HepG2 (cell line): ENCODE measurements at regions not wholly inside any gene's neighbourhood (a gene's known extent, or its start where the extent isn't known, plus 50 kb on each side); places are given as distances from the start of the nearest gene placed in this dataset.

Experiments used
- ATAC-seq: fragments of 200-7000 bp; cut with Tn5 transposase; 3 replicates; pipeline ENCODE4 v1.9.1; 2020; ENCODE audit warnings: mild to moderate bottlenecking, moderate library complexity
- BruUV-seq: library from RNA; stranded (reverse); fragments of 400-500 nt; replicated peaks from 2 replicates; lab custom pipeline; 2021; lab: Mats Ljungman, UMichigan
- CTCF ChIA-PET: fragments of 300-600 bp; formaldehyde crosslinking; extraction: SDS; loops from one replicate; lab custom pipeline; 2021; ENCODE audit warnings: low total read pairs, inconsistent platforms, low intra/inter-chr PET ratio; lab: Yijun Ruan, JAX
- POLR2A ChIA-PET: fragments of 350-600 bp; sonication (Branson Sonifier 250); formaldehyde crosslinking; loops from one replicate; lab custom pipeline; 2020; ENCODE audit warnings: antibody characterized with exemption, inconsistent platforms; lab: Yijun Ruan, JAX
- DNase-seq: peaks from one replicate; pipeline ENCODE4 v3.0.0-alpha.2; 2015; ENCODE audit warnings: low spot score
- FAIRE-seq: peaks from 3 replicates; lab custom pipeline; 2011; peaks lifted over from hg19 to GRCh38; lab: Jason Lieb, UNC
- H2AFZ ChIP-seq: one replicate; pipeline ENCODE4 v1.6.1; 2011; ENCODE audit warnings: low read length, inconsistent platforms
- H3K27ac ChIP-seq: fragments of 300-600 bp; 3 replicates; pipeline ENCODE4 v1.8.0; 2011; ENCODE audit warnings: mixed run types, mild to moderate bottlenecking, mixed read lengths, low read length, inconsistent platforms; ENCODE audit not compliant: insufficient read depth; ENCODE audit errors: extremely low read length
- H3K27me3 ChIP-seq, 2 experiments: fragments of 200-600 bp in 1 of 2; 2 replicates in 1 of 2; 3 replicates in 1 of 2; pipeline versions ENCODE4 v1.6.0 to v1.8.0; 2011; ENCODE audit warnings: low read length in 2 of 2, mild to moderate bottlenecking in 2 of 2, moderate library complexity in 2 of 2, inconsistent platforms in 1 of 2; ENCODE audit not compliant: insufficient read depth in 2 of 2, control insufficient read depth in 1 of 2
- H3K36me3 ChIP-seq, 2 experiments: fragments of 200-600 bp in 1 of 2; replicated peaks in 1 of 2; 2 replicates in 1 of 2; 3 replicates in 1 of 2; pipeline versions ENCODE4 v1.5.1 to v1.8.0; 2011; ENCODE audit warnings: low read length in 2 of 2, inconsistent platforms in 1 of 2; ENCODE audit not compliant: insufficient read depth in 2 of 2, control insufficient read depth in 1 of 2
- H3K4me1 ChIP-seq: 2 replicates; pipeline ENCODE4 v1.5.1; 2012; ENCODE audit warnings: low read length, inconsistent platforms; ENCODE audit not compliant: insufficient read depth
- H3K4me2 ChIP-seq: 2 replicates; pipeline ENCODE4 v1.6.0; 2011; ENCODE audit warnings: low read depth, low read length, inconsistent platforms
- H3K4me3 ChIP-seq, 3 experiments: fragments of 200-600 bp in 1 of 3; sonication (generic), shearing (Covaris generic) in 1 of 3; replicated peaks in 1 of 3; 2 replicates each; pipeline ENCODE4 v1.5.1; 2011 to 2016; ENCODE audit warnings: low read length in 3 of 3, inconsistent platforms in 2 of 3, low read depth in 2 of 3, mild to moderate bottlenecking in 2 of 3, control low read depth in 1 of 3, mixed read lengths in 1 of 3; ENCODE audit not compliant: insufficient read depth in 1 of 3
- H3K79me2 ChIP-seq: one replicate; pipeline ENCODE4 v1.6.1; 2011; ENCODE audit warnings: low read length, inconsistent platforms; ENCODE audit not compliant: insufficient read depth
- H3K9ac ChIP-seq: 2 replicates; pipeline ENCODE4 v1.6.0; 2011; ENCODE audit warnings: mild to moderate bottlenecking, low read depth, low read length, inconsistent platforms; ENCODE audit not compliant: insufficient read depth
- H3K9me3 ChIP-seq: 2 replicates; pipeline ENCODE4 v1.5.1; 2012; ENCODE audit warnings: mild to moderate bottlenecking, low read length
- H4K20me1 ChIP-seq: 2 replicates; pipeline ENCODE4 v1.6.0; 2011; ENCODE audit warnings: inconsistent platforms, mild to moderate bottlenecking, low read length, moderate library complexity; ENCODE audit not compliant: insufficient read depth
- FOSL2 ChIP-seq: sonication (generic); formaldehyde crosslinking; IDR thresholded peaks from 2 replicates; pipeline ENCODE4 v1.4.0; 2020; ENCODE audit warnings: missing genetic modification reagents
- KMT2B ChIP-seq: IDR thresholded peaks from 2 replicates; pipeline ENCODE4 v1.6.1; 2016; ENCODE audit warnings: missing genetic modification reagents, missing compliant biosample characterization
- RARA ChIP-seq: IDR thresholded peaks from 2 replicates; pipeline ENCODE4 v1.6.1; 2016; ENCODE audit warnings: missing genetic modification reagents, missing compliant biosample characterization
- SRSF4 ChIP-seq: fragments of 200-400 bp; formaldehyde crosslinking; IDR thresholded peaks from one replicate; pipeline ENCODE4 v1.6.1; 2018; ENCODE audit warnings: mild to moderate bottlenecking, low read depth, low read length, moderate library complexity; ENCODE audit not compliant: poor library complexity, severe bottlenecking
- TCF7 ChIP-seq: sonication (generic); IDR thresholded peaks from 2 replicates; pipeline ENCODE4 v1.6.1; 2016; ENCODE audit warnings: antibody characterized with exemption, low read depth
- ZNF30 ChIP-seq: sonication (generic); formaldehyde crosslinking; IDR thresholded peaks from 2 replicates; pipeline ENCODE4 v1.5.0; 2020; ENCODE audit warnings: mild to moderate bottlenecking, missing genetic modification reagents
- ZNF562 ChIP-seq: sonication (generic); formaldehyde crosslinking; IDR thresholded peaks from 2 replicates; pipeline ENCODE4 v1.8.0; 2022; ENCODE audit warnings: missing genetic modification reagents, borderline replicate concordance
- ZNF747 ChIP-seq: sonication (generic); formaldehyde crosslinking; IDR thresholded peaks from 2 replicates; pipeline ENCODE4 v1.8.1; 2023; ENCODE audit warnings: missing genetic modification reagents, mild to moderate bottlenecking, borderline replicate concordance
- ZNF780A ChIP-seq: sonication (generic); formaldehyde crosslinking; IDR thresholded peaks from 2 replicates; pipeline ENCODE4 v1.8.0; 2022; ENCODE audit warnings: mild to moderate bottlenecking, missing genetic modification reagents, moderate library complexity
- ZNF782 ChIP-seq: sonication (generic); formaldehyde crosslinking; IDR thresholded peaks from 2 replicates; pipeline ENCODE4 v1.4.0; 2020; ENCODE audit warnings: missing genetic modification reagents, mild to moderate bottlenecking, borderline replicate concordance
- ZNF792 ChIP-seq: IDR thresholded peaks from 2 replicates; pipeline ENCODE4 v1.6.1; 2016
- ZNF816 ChIP-seq: sonication (generic); formaldehyde crosslinking; IDR thresholded peaks from 2 replicates; pipeline ENCODE4 v1.8.0; 2022; ENCODE audit warnings: missing genetic modification reagents, mild to moderate bottlenecking, borderline replicate concordance
- WGBS: methylation state at CpG from one replicate; pipeline ENCODE4 v1.1.6; 2017; ENCODE audit warnings: low lambda C conversion rate; 5-methylcytosine and 5-hydroxymethylcytosine counted together
- in situ Hi-C: cut with HindIII; loops from 2 replicates; pipeline ENCODE4 v1.10.0; 2017; ENCODE audit warnings: low pct_unique_long_range_greater_than_20kb; ENCODE audit not compliant: extremely low pct_ligation_motif_present
- intact Hi-C: fragments of 100-400 bp; cut with micrococcal nuclease; formaldehyde crosslinking; loops from one replicate; pipeline ENCODE4 v1.10.0; 2022; ENCODE audit not compliant: unreplicated experiment
- TF ChIP-seq, protein P1 (sequence below): sonication (generic); formaldehyde crosslinking; IDR thresholded peaks from 2 replicates; pipeline ENCODE4 v1.8.0; 2022; ENCODE audit warnings: low read depth, missing genetic modification reagents

DNA sequence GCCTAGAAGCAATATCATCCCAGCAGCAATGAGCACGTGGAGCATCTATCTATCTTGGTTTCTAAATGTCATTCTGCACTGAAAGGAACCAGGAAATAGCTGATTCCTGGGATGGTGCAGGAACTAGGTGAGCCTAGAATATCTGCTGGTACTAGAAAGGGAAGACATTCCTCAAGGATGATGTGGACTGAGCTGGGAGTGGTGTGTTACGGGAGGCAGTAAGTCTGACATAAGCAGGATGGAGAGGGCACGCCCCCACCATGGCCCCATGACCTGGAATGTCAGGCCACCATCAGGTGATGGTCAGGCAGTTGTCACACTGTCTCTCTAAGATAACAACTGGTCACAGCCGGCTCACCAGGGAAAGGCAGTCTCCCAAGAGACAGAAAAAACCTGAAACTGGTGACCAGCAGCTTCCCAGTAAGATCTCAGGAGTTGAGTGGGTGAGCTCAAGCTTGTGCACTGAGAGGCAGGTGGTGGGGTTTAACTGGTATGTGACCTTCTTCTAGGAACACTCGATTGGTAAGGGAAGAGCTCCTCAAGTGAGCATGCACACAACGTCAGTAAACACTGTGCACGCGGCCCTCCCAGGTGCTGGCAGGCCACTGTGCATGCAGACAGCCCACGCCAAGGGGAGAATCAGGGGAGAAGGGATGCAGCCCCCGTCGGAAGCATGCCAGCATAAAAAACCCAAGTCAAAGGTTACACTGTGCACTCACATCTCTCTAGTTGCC, 148.7 kb downstream of the ADSS2 start:
- BruUV-seq: no TSS peak

More for the DNA sequence above, 148.7 kb downstream of the ADSS2 start:
- ATAC-seq: no peak; the same call in 2 of the 3 replicates
- no peaks in the 10 kb centered on the region for H3K36me3 ChIP-seq
- no peak overlapping the region for H3K4me2 ChIP-seq
- no peak overlapping the region for H3K27ac ChIP-seq
- H3K79me2 ChIP-seq: no peaks in the 10 kb centered on the region
- H4K20me1 ChIP-seq: no peaks in the 10 kb centered on the region
- no peaks in the 10 kb centered on the region for H3K9me3 ChIP-seq
- DNase-seq: no peak
- no peak for FAIRE-seq
- ChIA-PET POLR2A (no interaction called here), CTCF (no interaction called here)
- 10% methylated on average over 5 of the region's 11 CpGs for WGBS
- intact Hi-C loops: no loop called here
- no peak overlapping the region for H3K4me3 ChIP-seq
- peaks cover 0 to 4% of the 10 kb centered on the region in 2 experiments; a peak in 2 of 5 replicates for H3K27me3 ChIP-seq
- TF ChIP-seq TCF7 (no peak), RARA (CRISPR knock-in tag) (peak; percentile 29; the same call in 1 of the 2 replicates), ZNF816 (CRISPR knock-in tag) (no peak), ZNF792 (CRISPR knock-in tag) (no peak), SRSF4 (no peak), FOSL2 (CRISPR knock-in tag) (peak; percentile 20; the same call in 1 of the 2 replicates), ZNF30 (CRISPR knock-in tag) (no peak), ZNF747 (no peak), ZNF780A (CRISPR knock-in tag) (no peak), ZNF782 (CRISPR knock-in tag) (no peak), ZNF562 (CRISPR knock-in tag) (no peak), KMT2B (CRISPR knock-in tag) (no peak)
- TF ChIP-seq, protein P1, sequence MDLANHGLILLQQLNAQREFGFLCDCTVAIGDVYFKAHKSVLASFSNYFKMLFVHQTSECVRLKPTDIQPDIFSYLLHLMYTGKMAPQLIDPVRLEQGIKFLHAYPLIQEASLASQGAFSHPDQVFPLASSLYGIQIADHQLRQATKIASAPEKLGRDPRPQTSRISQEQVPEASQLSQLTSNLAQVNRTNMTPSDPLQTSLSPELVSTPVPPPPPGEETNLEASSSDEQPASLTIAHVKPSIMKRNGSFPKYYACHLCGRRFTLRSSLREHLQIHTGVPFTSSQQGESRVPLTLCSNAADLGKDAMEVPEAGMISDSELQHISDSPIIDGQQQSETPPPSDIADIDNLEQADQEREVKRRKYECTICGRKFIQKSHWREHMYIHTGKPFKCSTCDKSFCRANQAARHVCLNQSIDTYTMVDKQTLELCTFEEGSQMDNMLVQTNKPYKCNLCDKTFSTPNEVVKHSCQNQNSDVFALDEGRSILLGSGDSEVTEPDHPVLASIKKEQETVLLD (CRISPR knock-in tag): no peak
- in situ Hi-C loops: no loop called here
- H2AFZ ChIP-seq: no peak overlapping the region
- no peak overlapping the region for H3K9ac ChIP-seq
- no peaks in the 10 kb centered on the region; the same call in 1 of the 2 replicates for H3K4me1 ChIP-seq
